ENCODE measurements at regions not wholly inside any gene's neighbourhood (a gene's known extent, or its start where the extent isn't known, plus 50 kb on each side); places are given as distances from the start of the nearest gene placed in this dataset.

- TF ChIP-seq POLR2A (IDR thresholded peaks at IDR 0.05; ENCODE audit: low read length) = no peak
- TF ChIP-seq GATA1 (IDR thresholded peaks at IDR 0.05; ENCODE audit: low read depth, low read length) = no peak
- no peak for DNase-seq
Measured at GRCh38 chr9:108655818-108656217, 200.0 kb downstream of the ACTL7B start.

GRCh38 chr9:108654566-108654965, 201.2 kb downstream of the ACTL7B start:
- no peak for DNase-seq
- no peak for TF ChIP-seq GATA1 (IDR thresholded peaks at IDR 0.05; ENCODE audit: low read depth, low read length)
- TF ChIP-seq POLR2A (IDR thresholded peaks at IDR 0.05; ENCODE audit: low read length) = no peak

- no peak for DNase-seq
Measured at GRCh38 chr9:108652851-108653250, 202.9 kb downstream of the ACTL7B start.

GRCh38 chr9:108650826-108651225, 205.0 kb downstream of the ACTL7B start:
- no peak for DNase-seq
- TF ChIP-seq GATA1 (IDR thresholded peaks at IDR 0.05; ENCODE audit: low read depth, low read length) = no peak
- no peak for TF ChIP-seq POLR2A (IDR thresholded peaks at IDR 0.05; ENCODE audit: low read length)

More at GRCh38 chr9:108652851-108653250, 202.9 kb downstream of the ACTL7B start:
- TF ChIP-seq GATA1 (IDR thresholded peaks at IDR 0.05; ENCODE audit: low read depth, low read length) = no peak
- no peak for TF ChIP-seq POLR2A (IDR thresholded peaks at IDR 0.05; ENCODE audit: low read length)

- no peak for DNase-seq
Measured at GRCh38 chr9:108645520-108645919, 210.3 kb downstream of the ACTL7B start.

GRCh38 chr9:108643731-108644510, 211.9 kb downstream of the ACTL7B start:
- DNase-seq = no peak
- TF ChIP-seq GATA1 (IDR thresholded peaks at IDR 0.05; ENCODE audit: low read depth, low read length) (no peak), POLR2A (IDR thresholded peaks at IDR 0.05; ENCODE audit: low read length) (no peak)

More at GRCh38 chr9:108645520-108645919, 210.3 kb downstream of the ACTL7B start:
- no peak for TF ChIP-seq POLR2A (IDR thresholded peaks at IDR 0.05; ENCODE audit: low read length)
- TF ChIP-seq GATA1 (IDR thresholded peaks at IDR 0.05; ENCODE audit: low read depth, low read length) = no peak

GRCh38 chr9:108642871-108643270, 212.9 kb downstream of the ACTL7B start:
- DNase-seq = no peak

GRCh38 chr9:108640230-108640629, 215.6 kb downstream of the ACTL7B start:
- DNase-seq = no peak
- TF ChIP-seq GATA1 (IDR thresholded peaks at IDR 0.05; ENCODE audit: low read depth, low read length) (no peak), POLR2A (IDR thresholded peaks at IDR 0.05; ENCODE audit: low read length) (no peak)

More at GRCh38 chr9:108642871-108643270, 212.9 kb downstream of the ACTL7B start:
- TF ChIP-seq POLR2A (IDR thresholded peaks at IDR 0.05; ENCODE audit: low read length) (no peak), GATA1 (IDR thresholded peaks at IDR 0.05; ENCODE audit: low read depth, low read length) (no peak)

- no peak for DNase-seq
- TF ChIP-seq POLR2A (IDR thresholded peaks at IDR 0.05; ENCODE audit: low read length) (no peak), GATA1 (IDR thresholded peaks at IDR 0.05; ENCODE audit: low read depth, low read length) (no peak)
Measured at GRCh38 chr9:108639696-108640095, 216.1 kb downstream of the ACTL7B start.

GRCh38 chr9:108639091-108639490, 216.7 kb downstream of the ACTL7B start:
- no peak for TF ChIP-seq POLR2A (IDR thresholded peaks at IDR 0.05; ENCODE audit: low read length)
- no peak for TF ChIP-seq GATA1 (IDR thresholded peaks at IDR 0.05; ENCODE audit: low read depth, low read length)
- no peak for DNase-seq

- no peak for TF ChIP-seq POLR2A (IDR thresholded peaks at IDR 0.05; ENCODE audit: low read length)
- TF ChIP-seq GATA1 (IDR thresholded peaks at IDR 0.05; ENCODE audit: low read depth, low read length) = no peak
- no peak for DNase-seq
Measured at GRCh38 chr9:108637340-108637739, 218.4 kb downstream of the ACTL7B start.

GRCh38 chr9:108636013-108636412, 219.8 kb downstream of the ACTL7B start:
- DNase-seq = no peak
- TF ChIP-seq POLR2A (IDR thresholded peaks at IDR 0.05; ENCODE audit: low read length) (no peak), GATA1 (IDR thresholded peaks at IDR 0.05; ENCODE audit: low read depth, low read length) (no peak)

- TF ChIP-seq POLR2A (IDR thresholded peaks at IDR 0.05; ENCODE audit: low read length) (no peak), GATA1 (IDR thresholded peaks at IDR 0.05; ENCODE audit: low read depth, low read length) (no peak)
- no peak for DNase-seq
Measured at GRCh38 chr9:108634672-108635462, 220.9 kb downstream of the ACTL7B start.

GRCh38 chr9:108634204-108634603, 221.6 kb downstream of the ACTL7B start:
- peak in 1 of 2 experiments; percentile 37 for DNase-seq
- TF ChIP-seq POLR2A (IDR thresholded peaks at IDR 0.05; ENCODE audit: low read length) = no peak
- no peak for TF ChIP-seq GATA1 (IDR thresholded peaks at IDR 0.05; ENCODE audit: low read depth, low read length)

All from erythroblast (primary cell).